Mammary epithelial cell (primary cell): ENCODE measurements at regions not wholly inside any gene's neighbourhood (a gene's known extent, or its start where the extent isn't known, plus 50 kb on each side); places are given as distances from the start of the nearest gene placed in this dataset.

Source experiments
- CTCF ChIP-seq, 2 donors: IDR thresholded peaks in 1 of 2; conservative IDR thresholded peaks in 1 of 2; 2 replicates each; pipeline ENCODE4 v1.5.1; 2011 to 2012; ENCODE audit warnings: inconsistent platforms in 2 of 2, low read length in 2 of 2, mild to moderate bottlenecking in 2 of 2, control low read depth in 1 of 2, low read depth in 1 of 2; ENCODE audit not compliant: insufficient read depth in 1 of 2; ENCODE audit errors: extremely low read depth in 1 of 2
- EZH2 ChIP-seq: IDR thresholded peaks from 2 replicates; pipeline ENCODE4 v1.6.1; 2012; ENCODE audit warnings: low read length, inconsistent platforms, borderline replicate concordance

- no peak for TF ChIP-seq EZH2
- no peak for TF ChIP-seq CTCF (conservative IDR thresholded peaks at IDR 0.05 in 1 of 2, IDR thresholded peaks at IDR 0.05 in 1 of 2; ENCODE audit: extremely low read depth in 1 of 2, insufficient read depth in 1 of 2, low read depth in 1 of 2, low read length in 2 of 2)
Measured at GRCh38 chr6:98142839-98143238, 691.5 kb upstream of the POU3F2 start.
